SIG-M5 treated with dmso at 0.1 percent for 504 hours (cell line): ENCODE measurements at regions not wholly inside any gene's neighbourhood (a gene's known extent, or its start where the extent isn't known, plus 50 kb on each side); places are given as distances from the start of the nearest gene placed in this dataset.

Source experiments
- DNase-seq: peaks from one replicate; lab custom pipeline; 2025; ENCODE audit not compliant: unreplicated experiment; lab: John Stamatoyannopoulos, UW

GRCh38 chr4:140250989-140251552 lies 97.1 kb upstream of the MAML3 start:
- peak; percentile 72 for DNase-seq

- no peak for DNase-seq
Measured at GRCh38 chr4:140249351-140249750, 95.4 kb upstream of the MAML3 start.

GRCh38 chr4:140247237-140247636 lies 93.3 kb upstream of the MAML3 start:
- no peak for DNase-seq

- DNase-seq, result no peak
Measured at GRCh38 chr4:140246216-140246615, 92.2 kb upstream of the MAML3 start.

- DNase-seq, result no peak
Measured at GRCh38 chr4:140244328-140244727, 90.3 kb upstream of the MAML3 start.

GRCh38 chr4:140243278-140243753 lies 89.3 kb upstream of the MAML3 start:
- DNase-seq, result peak; percentile 4

- peak; percentile 73 for DNase-seq
Measured at GRCh38 chr4:140242357-140243277, 88.6 kb upstream of the MAML3 start.

GRCh38 chr4:140240237-140240636 lies 86.3 kb upstream of the MAML3 start:
- no peak for DNase-seq

- DNase-seq, result no peak
Measured at GRCh38 chr4:140239311-140239710, 85.3 kb upstream of the MAML3 start.

GRCh38 chr4:140238351-140239056 lies 84.5 kb upstream of the MAML3 start:
- peak; percentile 84 for DNase-seq

- peak; percentile 73 for DNase-seq
Measured at GRCh38 chr4:140237616-140238350, 83.8 kb upstream of the MAML3 start.

GRCh38 chr4:140236654-140237169 lies 82.7 kb upstream of the MAML3 start:
- no peak for DNase-seq

GRCh38 chr4:140234697-140235060 lies 80.7 kb upstream of the MAML3 start:
- no peak for DNase-seq

GRCh38 chr4:140233791-140234696 lies 80.1 kb upstream of the MAML3 start:
- DNase-seq, result no peak

GRCh38 chr4:140229881-140230280 lies 75.9 kb upstream of the MAML3 start:
- no peak for DNase-seq

- DNase-seq, result no peak
Measured at GRCh38 chr4:140227286-140227685, 73.3 kb upstream of the MAML3 start.

- DNase-seq, result no peak
Measured at GRCh38 chr4:140223056-140223810, 69.2 kb upstream of the MAML3 start.

GRCh38 chr4:140222171-140222570 lies 68.2 kb upstream of the MAML3 start:
- no peak for DNase-seq

GRCh38 chr4:140220058-140220457 lies 66.1 kb upstream of the MAML3 start:
- no peak for DNase-seq
